Left renal cortex interstitium (tissue), 4 donors: ENCODE measurements at regions not wholly inside any gene's neighbourhood (a gene's known extent, or its start where the extent isn't known, plus 50 kb on each side); places are given as distances from the start of the nearest gene placed in this dataset.
A peak's percentile ranks its signal among the peaks of the same experiment; 100 is the strongest.

Experiments used
- DNase-seq, 4 donors: peaks; one replicate each; pipeline ENCODE4 v3.0.0-alpha.2; 2013; ENCODE audit warnings: low read depth in 4 of 4, low spot score in 2 of 4, missing footprints in 1 of 4

- DNase-seq: no peak
Observed at GRCh38 chr15:47988564-47988963, 132.2 kb upstream of the SLC24A5 start.

- no peak for DNase-seq
Observed at GRCh38 chr15:47990821-47991220, 130.0 kb upstream of the SLC24A5 start.

GRCh38 chr15:47991357-47991756 is 129.4 kb upstream of the SLC24A5 start:
- DNase-seq: no peak

- no peak for DNase-seq
Observed at GRCh38 chr15:47993051-47993450, 127.7 kb upstream of the SLC24A5 start.

GRCh38 chr15:47997195-47998080 is 123.4 kb upstream of the SLC24A5 start:
- no peak for DNase-seq

- no peak for DNase-seq
Observed at GRCh38 chr15:47998619-47999019, 122.2 kb upstream of the SLC24A5 start.

GRCh38 chr15:48001393-48002039 is 119.3 kb upstream of the SLC24A5 start:
- no peak for DNase-seq

GRCh38 chr15:48002767-48003166 is 118.0 kb upstream of the SLC24A5 start:
- DNase-seq: no peak

GRCh38 chr15:48003441-48003840 is 117.3 kb upstream of the SLC24A5 start:
- DNase-seq: no peak

GRCh38 chr15:48005077-48005476 is 115.7 kb upstream of the SLC24A5 start:
- no peak for DNase-seq

- DNase-seq: peak; percentile 51 to 75 (median 71)
Observed at GRCh38 chr15:48006031-48006511, 114.7 kb upstream of the SLC24A5 start.

- no peak for DNase-seq
Observed at GRCh38 chr15:48010316-48010715, 110.5 kb upstream of the SLC24A5 start.

GRCh38 chr15:48012191-48012590 is 108.6 kb upstream of the SLC24A5 start:
- DNase-seq: no peak

- no peak for DNase-seq
Observed at GRCh38 chr15:48016865-48017264, 103.9 kb upstream of the SLC24A5 start.

- no peak for DNase-seq
Observed at GRCh38 chr15:48017747-48018146, 103.0 kb upstream of the SLC24A5 start.

- no peak for DNase-seq
Observed at GRCh38 chr15:48020166-48020565, 100.6 kb upstream of the SLC24A5 start.

GRCh38 chr15:48021336-48022086 is 99.3 kb upstream of the SLC24A5 start:
- DNase-seq: no peak

- DNase-seq: no peak
Observed at GRCh38 chr15:48025118-48025517, 95.7 kb upstream of the SLC24A5 start.

- DNase-seq: no peak
Observed at GRCh38 chr15:48028712-48029111, 92.1 kb upstream of the SLC24A5 start.

- DNase-seq: no peak
Observed at GRCh38 chr15:48029642-48030041, 91.1 kb upstream of the SLC24A5 start.

GRCh38 chr15:48031466-48031865 is 89.3 kb upstream of the SLC24A5 start:
- DNase-seq: no peak
